Transverse colon (tissue), 4 donors: ENCODE measurements at regions not wholly inside any gene's neighbourhood (a gene's known extent, or its start where the extent isn't known, plus 50 kb on each side); places are given as distances from the start of the nearest gene placed in this dataset.

Source experiments
- CTCF ChIP-seq, 5 experiments: fragments of 200-600 bp in 3 of 5; fragments of 450-650 bp in 2 of 5; sonication (generic) in 3 of 5; IDR thresholded peaks; 1 replicate in 2 of 5; 2 replicates in 3 of 5; pipeline ENCODE4 v1.5.1; 2016 to 2017; ENCODE audit warnings: antibody characterized with exemption in 5 of 5, inconsistent platforms in 3 of 5, mild to moderate bottlenecking in 2 of 5, moderate library complexity in 1 of 5
- EP300 ChIP-seq: sonication (generic); formaldehyde crosslinking; IDR thresholded peaks from one replicate; pipeline ENCODE4 v1.6.1; 2017; ENCODE audit warnings: antibody characterized with exemption, low read depth
- POLR2A ChIP-seq: fragments of 450-650 bp; IDR thresholded peaks from one replicate; pipeline ENCODE4 v1.6.1; 2016; ENCODE audit warnings: antibody characterized with exemption, mild to moderate bottlenecking, moderate library complexity
- POLR2AphosphoS5 ChIP-seq, 3 donors: sonication (generic); formaldehyde crosslinking; IDR thresholded peaks; one replicate each; pipeline ENCODE4 v1.6.1; 2016; ENCODE audit warnings: antibody characterized with exemption in 3 of 3

DNA sequence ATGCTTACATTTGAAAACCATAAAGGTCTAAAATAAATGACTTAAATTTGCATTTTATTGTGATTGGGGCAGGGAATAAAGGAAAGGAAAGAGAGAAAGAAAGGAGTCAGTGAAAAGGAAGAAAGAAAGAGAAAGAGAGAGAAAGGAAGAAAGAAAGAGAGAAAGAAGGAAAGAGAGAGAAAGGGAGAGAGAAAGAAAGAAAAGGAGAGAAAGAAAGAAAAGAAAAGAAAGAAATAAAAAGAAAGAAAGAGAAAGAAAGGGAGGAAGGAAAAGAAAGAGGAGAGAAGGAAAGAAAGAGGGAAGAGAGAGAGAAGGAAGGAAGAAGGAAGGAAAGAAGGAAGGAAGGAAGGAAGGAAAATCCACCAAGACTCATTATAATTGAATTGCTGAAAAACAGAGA lies 222.8 kb downstream of the RMST start:
- TF ChIP-seq POLR2A (no peak), CTCF (IDR thresholded peaks at IDR 0.05) (no peak), EP300 (no peak), POLR2AphosphoS5 (IDR thresholded peaks at IDR 0.05) (no peak)
